Stomach smooth muscle (tissue), 2 donors: ENCODE measurements at regions not wholly inside any gene's neighbourhood (a gene's known extent, or its start where the extent isn't known, plus 50 kb on each side); places are given as distances from the start of the nearest gene placed in this dataset.

Experiments
- H3K27ac ChIP-seq: one replicate; pipeline ENCODE4 v1.7.0; 2013; ENCODE audit warnings: mild to moderate bottlenecking, low read length, inconsistent platforms
- H3K27me3 ChIP-seq, 2 donors: one replicate each; pipeline ENCODE4 v1.7.0; 2013; ENCODE audit warnings: low read length in 2 of 2; ENCODE audit not compliant: insufficient read depth in 2 of 2, control insufficient read depth in 1 of 2
- H3K36me3 ChIP-seq, 2 donors: one replicate each; pipeline ENCODE4 v1.7.0; 2013; ENCODE audit warnings: low read length in 2 of 2; ENCODE audit not compliant: control insufficient read depth in 2 of 2, insufficient read depth in 2 of 2
- H3K4me1 ChIP-seq: one replicate; pipeline ENCODE4 v1.7.0; 2013; ENCODE audit warnings: low read length; ENCODE audit not compliant: control insufficient read depth, insufficient read depth
- H3K4me3 ChIP-seq, 2 donors: one replicate each; pipeline ENCODE4 v1.7.0; 2013; ENCODE audit warnings: low read length in 2 of 2
- H3K9ac ChIP-seq, 2 donors: one replicate each; pipeline ENCODE4 v1.7.0; 2013; ENCODE audit warnings: low read length in 2 of 2, mild to moderate bottlenecking in 1 of 2
- H3K9me3 ChIP-seq, 2 donors: one replicate each; pipeline ENCODE4 v1.7.0; 2013; ENCODE audit warnings: low read length in 2 of 2; ENCODE audit not compliant: control insufficient read depth in 2 of 2
- donor health status: healthy.
- donor health status: Pancreatic carcinoma.

- H3K27ac ChIP-seq: no peak overlapping the region
- no peaks in the 10 kb centered on the region for H3K27me3 ChIP-seq
- no peaks in the 10 kb centered on the region for H3K36me3 ChIP-seq
These were observed 586.2 kb upstream of the PTGER4 start for GRCh38 chr5:40093550-40093949.

GRCh38 chr5:40089269-40089668 is 590.4 kb upstream of the PTGER4 start:
- no peaks in the 10 kb centered on the region for H3K27me3 ChIP-seq
- H3K9ac ChIP-seq: no peak overlapping the region
- H3K4me3 ChIP-seq: no peak overlapping the region
- no peaks in the 10 kb centered on the region for H3K9me3 ChIP-seq
- no peaks in the 10 kb centered on the region for H3K36me3 ChIP-seq
- no peak overlapping the region for H3K27ac ChIP-seq
- no peaks in the 10 kb centered on the region for H3K4me1 ChIP-seq

More at GRCh38 chr5:40093550-40093949, 586.2 kb upstream of the PTGER4 start:
- no peaks in the 10 kb centered on the region for H3K4me1 ChIP-seq
- no peak overlapping the region for H3K9ac ChIP-seq
- no peaks in the 10 kb centered on the region for H3K9me3 ChIP-seq
- no peak overlapping the region for H3K4me3 ChIP-seq

- Histone ChIP-seq H3K4me3 (no peak overlapping the region), H3K27ac (no peak overlapping the region), H3K9me3 (no peaks in the 10 kb centered on the region), H3K36me3 (no peaks in the 10 kb centered on the region), H3K27me3 (no peaks in the 10 kb centered on the region), H3K4me1 (no peaks in the 10 kb centered on the region), H3K9ac (no peak overlapping the region)
These were observed 595.1 kb upstream of the PTGER4 start for GRCh38 chr5:40084614-40085013.

- H3K4me3 ChIP-seq: no peak overlapping the region
- no peaks in the 10 kb centered on the region for H3K27me3 ChIP-seq
- H3K27ac ChIP-seq: no peak overlapping the region
- no peaks in the 10 kb centered on the region for H3K9me3 ChIP-seq
- H3K36me3 ChIP-seq: no peaks in the 10 kb centered on the region
- H3K4me1 ChIP-seq: no peaks in the 10 kb centered on the region
- H3K9ac ChIP-seq: no peak overlapping the region
These were observed 597.4 kb upstream of the PTGER4 start for GRCh38 chr5:40082313-40082712.

GRCh38 chr5:40080191-40080590 is 599.5 kb upstream of the PTGER4 start:
- H3K4me1 ChIP-seq: no peaks in the 10 kb centered on the region
- H3K36me3 ChIP-seq: no peaks in the 10 kb centered on the region
- no peak overlapping the region for H3K4me3 ChIP-seq
- H3K27ac ChIP-seq: no peak overlapping the region
- no peaks in the 10 kb centered on the region for H3K27me3 ChIP-seq
- H3K9ac ChIP-seq: no peak overlapping the region
- H3K9me3 ChIP-seq: no peaks in the 10 kb centered on the region

GRCh38 chr5:40078898-40079575 is 600.7 kb upstream of the PTGER4 start:
- Histone ChIP-seq H3K4me3 (no peak overlapping the region), H3K9me3 (no peaks in the 10 kb centered on the region), H3K27me3 (no peaks in the 10 kb centered on the region), H3K9ac (no peak overlapping the region), H3K4me1 (no peaks in the 10 kb centered on the region), H3K27ac (no peak overlapping the region), H3K36me3 (no peaks in the 10 kb centered on the region)

- H3K4me1 ChIP-seq: no peaks in the 10 kb centered on the region
- no peaks in the 10 kb centered on the region for H3K27me3 ChIP-seq
- no peak overlapping the region for H3K9ac ChIP-seq
These were observed 604.9 kb upstream of the PTGER4 start for GRCh38 chr5:40074826-40075225.

GRCh38 chr5:40073927-40074326 is 605.8 kb upstream of the PTGER4 start:
- Histone ChIP-seq H3K4me3 (no peak overlapping the region), H3K36me3 (no peaks in the 10 kb centered on the region), H3K4me1 (no peaks in the 10 kb centered on the region), H3K27ac (no peak overlapping the region), H3K9ac (no peak overlapping the region), H3K9me3 (no peaks in the 10 kb centered on the region), H3K27me3 (no peaks in the 10 kb centered on the region)

More at GRCh38 chr5:40074826-40075225, 604.9 kb upstream of the PTGER4 start:
- Histone ChIP-seq H3K36me3 (no peaks in the 10 kb centered on the region), H3K9me3 (no peaks in the 10 kb centered on the region), H3K4me3 (no peak overlapping the region), H3K27ac (no peak overlapping the region)

GRCh38 chr5:40071870-40072269 is 607.8 kb upstream of the PTGER4 start:
- no peaks in the 10 kb centered on the region for H3K27me3 ChIP-seq
- no peaks in the 10 kb centered on the region for H3K9me3 ChIP-seq
- no peak overlapping the region for H3K4me3 ChIP-seq
- H3K36me3 ChIP-seq: no peaks in the 10 kb centered on the region
- H3K9ac ChIP-seq: no peak overlapping the region
- no peak overlapping the region for H3K27ac ChIP-seq
- no peaks in the 10 kb centered on the region for H3K4me1 ChIP-seq

GRCh38 chr5:40066616-40067015 is 613.1 kb upstream of the PTGER4 start:
- H3K9me3 ChIP-seq: no peaks in the 10 kb centered on the region
- no peak overlapping the region for H3K27ac ChIP-seq
- no peaks in the 10 kb centered on the region for H3K4me1 ChIP-seq
- no peaks in the 10 kb centered on the region for H3K27me3 ChIP-seq
- no peak overlapping the region for H3K9ac ChIP-seq
- H3K36me3 ChIP-seq: no peaks in the 10 kb centered on the region
- H3K4me3 ChIP-seq: no peak overlapping the region

- H3K4me1 ChIP-seq: peaks cover 2% of the 10 kb centered on the region
- no peak overlapping the region for H3K27ac ChIP-seq
- H3K27me3 ChIP-seq: no peaks in the 10 kb centered on the region
- no peak overlapping the region for H3K9ac ChIP-seq
- H3K9me3 ChIP-seq: no peaks in the 10 kb centered on the region
- no peaks in the 10 kb centered on the region for H3K36me3 ChIP-seq
- H3K4me3 ChIP-seq: no peak overlapping the region
These were observed 626.9 kb upstream of the PTGER4 start for GRCh38 chr5:40052808-40053207.
